NT2/D1 (cell line): ENCODE measurements at regions not wholly inside any gene's neighbourhood (a gene's known extent, or its start where the extent isn't known, plus 50 kb on each side); places are given as distances from the start of the nearest gene placed in this dataset.

Experiments
- DNase-seq: peaks from one replicate; pipeline ENCODE4 v3.0.0-alpha.2; 2011; ENCODE audit warnings: low read depth, low spot score
- H3K27me3 ChIP-seq: 2 replicates; pipeline ENCODE4 v1.6.0; 2011; ENCODE audit warnings: mild to moderate bottlenecking; ENCODE audit not compliant: insufficient read length, insufficient read depth
- H3K36me3 ChIP-seq: 2 replicates; pipeline ENCODE4 v1.6.1; 2011; ENCODE audit warnings: mild to moderate bottlenecking, low read length, mixed read lengths; ENCODE audit not compliant: insufficient read depth, insufficient read length
- H3K4me1 ChIP-seq: 2 replicates; pipeline ENCODE4 v1.5.1; 2011; ENCODE audit not compliant: insufficient read depth, insufficient read length
- H3K4me3 ChIP-seq: 2 replicates; pipeline ENCODE4 v1.5.1; 2011; ENCODE audit warnings: low read depth; ENCODE audit not compliant: insufficient read length
- H3K9ac ChIP-seq: 2 replicates; pipeline ENCODE4 v1.6.0; 2011; ENCODE audit warnings: low read depth; ENCODE audit not compliant: insufficient read length
- H3K9me3 ChIP-seq: 2 replicates; pipeline ENCODE4 v1.5.1; 2011; ENCODE audit warnings: mild to moderate bottlenecking, low read length; ENCODE audit not compliant: insufficient read depth
- SUZ12 ChIP-seq: IDR thresholded peaks from 2 replicates; pipeline ENCODE4 v1.6.1; 2011; ENCODE audit not compliant: insufficient read length, insufficient read depth; ENCODE audit errors: extremely low read depth
- YY1 ChIP-seq: IDR thresholded peaks from 2 replicates; pipeline ENCODE4 v1.6.1; 2011; ENCODE audit not compliant: insufficient read length, insufficient read depth
- ZNF274 ChIP-seq: IDR thresholded peaks from 2 replicates; pipeline ENCODE4 v1.6.1; 2011; ENCODE audit warnings: mild to moderate bottlenecking, low read depth, low read length

DNA sequence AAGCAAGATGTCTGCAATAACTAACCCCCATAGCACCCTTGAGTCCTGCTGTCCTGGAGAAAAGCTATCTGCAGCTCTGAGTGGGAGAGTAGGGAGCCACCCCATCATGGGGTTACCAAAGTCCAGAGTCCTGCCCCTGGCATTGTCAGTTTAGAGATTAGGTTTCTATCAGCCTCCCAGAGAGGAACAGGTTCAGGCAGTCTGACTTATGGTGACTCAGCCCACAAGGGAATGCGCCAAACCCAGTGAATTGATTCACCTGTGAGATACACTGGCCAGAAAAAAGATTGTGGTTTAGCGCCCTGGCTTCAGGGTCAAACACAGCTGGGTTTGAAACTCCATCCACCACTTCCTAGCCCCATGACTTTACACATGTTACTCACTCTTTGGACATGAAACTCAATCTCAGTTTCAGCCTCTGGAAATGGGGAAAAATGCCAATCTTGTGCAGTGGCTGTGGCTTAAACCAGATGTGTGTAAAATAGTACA is 263.6 kb upstream of the HES1 start:
- Histone ChIP-seq H3K27me3 (peaks cover 36% of the 10 kb centered on the region), H3K36me3 (no peaks in the 10 kb centered on the region), H3K4me3 (no peak overlapping the region), H3K4me1 (peaks cover 19% of the 10 kb centered on the region), H3K9me3 (no peaks in the 10 kb centered on the region), H3K9ac (no peak overlapping the region)
- no peak for DNase-seq
- no peak for TF ChIP-seq SUZ12
- no peak for TF ChIP-seq ZNF274
- TF ChIP-seq YY1: no peak

DNA sequence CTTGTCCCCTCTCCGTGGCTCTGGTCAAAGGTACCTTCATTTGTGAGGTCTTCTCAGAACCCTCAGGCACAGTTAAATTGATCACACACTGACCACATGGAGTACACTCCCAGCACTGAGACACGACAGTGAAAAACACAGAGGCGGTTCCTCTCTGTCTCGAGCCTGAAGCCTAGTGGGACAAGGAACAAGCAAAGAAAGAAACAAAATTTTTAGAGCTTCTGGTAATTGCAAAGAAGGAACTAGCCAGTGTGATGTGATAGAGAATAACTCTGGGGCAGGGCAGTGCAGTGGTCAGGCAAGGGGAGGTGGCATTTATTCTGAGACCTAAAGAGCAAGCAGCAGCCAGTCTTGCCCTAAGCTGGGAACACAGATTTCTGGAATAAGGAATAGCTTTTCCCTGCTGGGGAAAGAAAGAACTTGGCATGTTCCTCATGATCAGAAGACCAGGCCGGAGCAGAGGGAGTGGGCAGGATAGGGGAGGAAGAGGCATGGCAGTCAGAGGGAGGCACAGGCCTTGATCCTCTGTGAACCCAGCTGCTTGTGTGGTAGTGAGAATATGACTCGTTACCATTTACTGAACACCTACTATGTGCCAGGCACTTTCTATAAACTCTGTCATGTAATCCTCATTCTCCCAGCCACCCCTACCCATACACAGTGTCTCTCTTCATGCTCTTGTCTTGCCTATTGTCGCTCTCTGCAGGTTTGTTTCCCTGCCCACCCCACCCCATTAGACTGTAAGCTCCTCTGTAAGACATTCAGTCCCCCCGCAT is 262.3 kb upstream of the HES1 start:
- Histone ChIP-seq H3K4me3 (no peak overlapping the region), H3K36me3 (no peaks in the 10 kb centered on the region), H3K9ac (no peak overlapping the region), H3K9me3 (no peaks in the 10 kb centered on the region), H3K27me3 (peaks cover 23% of the 10 kb centered on the region), H3K4me1 (peaks cover 19% of the 10 kb centered on the region)
- TF ChIP-seq YY1 (no peak), SUZ12 (no peak), ZNF274 (no peak)
- no peak for DNase-seq

DNA sequence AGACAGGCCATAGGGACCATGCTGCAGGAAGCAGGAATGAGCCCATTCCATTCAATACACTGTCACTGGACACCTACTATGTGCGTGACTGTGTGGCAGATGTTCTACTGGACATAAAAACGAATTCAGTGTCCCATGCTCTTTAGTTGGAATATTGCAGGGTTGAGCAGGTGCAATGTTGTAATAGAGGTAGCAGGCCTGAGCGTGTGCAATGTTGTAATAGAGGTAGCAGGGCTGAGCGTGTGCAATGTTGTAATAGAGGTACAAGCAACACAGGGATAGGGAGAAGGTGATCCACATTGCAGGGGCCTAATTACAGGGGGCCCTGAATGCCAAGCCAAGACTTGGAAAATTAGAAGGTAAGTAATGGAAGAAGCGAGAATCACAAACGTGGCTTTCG is 261.4 kb upstream of the HES1 start:
- DNase-seq: no peak
- TF ChIP-seq ZNF274: no peak
- TF ChIP-seq SUZ12: no peak
- TF ChIP-seq YY1: no peak
- Histone ChIP-seq H3K27me3 (peaks cover 14% of the 10 kb centered on the region), H3K9me3 (no peaks in the 10 kb centered on the region), H3K4me3 (no peak overlapping the region), H3K4me1 (peaks cover 16% of the 10 kb centered on the region), H3K9ac (no peak overlapping the region), H3K36me3 (no peaks in the 10 kb centered on the region)

DNA sequence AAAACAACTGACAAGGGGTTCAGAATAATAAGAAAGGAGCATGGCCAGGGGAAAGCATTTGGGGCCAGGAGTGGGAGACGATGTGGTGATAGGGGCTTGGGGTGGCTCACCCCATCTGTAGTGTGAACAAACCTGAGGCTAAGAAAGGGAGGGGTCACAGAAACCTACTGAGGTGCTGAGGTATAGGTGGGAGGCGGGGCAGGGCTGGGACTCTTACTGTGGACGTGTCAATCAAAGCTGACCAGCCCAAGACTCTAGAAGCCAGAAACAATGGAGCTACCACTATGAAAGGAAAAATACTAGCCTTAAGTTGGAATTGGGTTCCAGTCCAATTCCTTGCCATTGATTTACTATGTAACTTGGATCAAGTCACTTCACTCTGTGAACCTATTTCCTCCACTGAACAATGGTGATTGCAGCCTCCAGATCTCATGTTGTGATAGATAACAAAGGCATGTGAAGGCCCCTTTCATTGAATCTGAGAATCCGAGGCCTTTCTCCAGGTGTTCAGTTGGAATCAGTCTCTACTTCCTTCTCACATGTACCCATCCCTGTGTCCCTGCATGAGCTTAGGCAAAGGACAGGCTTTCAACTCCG is 260.9 kb upstream of the HES1 start:
- DNase-seq: no peak
- H3K4me3 ChIP-seq: no peak overlapping the region
- peaks cover 11% of the 10 kb centered on the region for H3K27me3 ChIP-seq
- no peaks in the 10 kb centered on the region for H3K36me3 ChIP-seq
- H3K4me1 ChIP-seq: peaks cover 17% of the 10 kb centered on the region
- no peaks in the 10 kb centered on the region for H3K9me3 ChIP-seq
- no peak overlapping the region for H3K9ac ChIP-seq
- TF ChIP-seq ZNF274 (no peak), YY1 (no peak), SUZ12 (no peak)

DNA sequence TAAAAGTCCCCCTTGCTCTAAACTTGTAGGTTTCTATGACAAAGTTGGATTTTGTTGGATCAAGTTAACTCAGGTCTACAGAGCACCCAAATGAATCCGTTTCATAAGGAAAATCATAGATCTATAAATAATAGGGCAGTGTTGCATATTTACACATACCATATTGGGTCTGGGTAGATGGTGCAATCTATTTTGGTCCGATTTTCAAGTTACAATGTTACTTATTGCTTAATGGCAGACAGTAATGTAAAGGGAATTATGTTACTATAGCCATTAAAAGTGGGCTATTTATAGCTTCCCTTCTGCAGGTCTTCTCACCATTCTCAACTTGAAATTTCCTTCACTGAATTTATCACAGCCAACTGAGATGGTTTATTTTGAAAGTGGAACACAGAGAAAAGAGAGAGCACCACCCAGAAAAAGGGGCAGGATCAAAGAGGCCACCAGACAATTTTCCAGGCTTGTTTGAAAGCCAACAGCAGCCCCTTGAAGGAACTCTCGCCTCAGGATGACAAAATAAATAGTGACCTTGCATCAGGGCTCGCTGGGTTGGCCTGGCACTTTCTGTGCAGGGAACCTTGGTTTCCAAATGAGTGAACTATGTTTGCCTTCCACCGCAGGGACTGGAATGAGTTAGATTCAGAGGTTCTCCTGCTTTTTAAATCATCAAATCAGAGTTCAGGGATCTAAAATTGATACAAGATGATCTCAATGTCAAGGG is 260.2 kb upstream of the HES1 start:
- Histone ChIP-seq H3K4me3 (no peak overlapping the region), H3K27me3 (peaks cover 7% of the 10 kb centered on the region), H3K36me3 (no peaks in the 10 kb centered on the region), H3K9ac (no peak overlapping the region), H3K9me3 (no peaks in the 10 kb centered on the region), H3K4me1 (peaks cover 13% of the 10 kb centered on the region)
- TF ChIP-seq SUZ12 (no peak), YY1 (no peak), ZNF274 (no peak)
- no peak for DNase-seq

DNA sequence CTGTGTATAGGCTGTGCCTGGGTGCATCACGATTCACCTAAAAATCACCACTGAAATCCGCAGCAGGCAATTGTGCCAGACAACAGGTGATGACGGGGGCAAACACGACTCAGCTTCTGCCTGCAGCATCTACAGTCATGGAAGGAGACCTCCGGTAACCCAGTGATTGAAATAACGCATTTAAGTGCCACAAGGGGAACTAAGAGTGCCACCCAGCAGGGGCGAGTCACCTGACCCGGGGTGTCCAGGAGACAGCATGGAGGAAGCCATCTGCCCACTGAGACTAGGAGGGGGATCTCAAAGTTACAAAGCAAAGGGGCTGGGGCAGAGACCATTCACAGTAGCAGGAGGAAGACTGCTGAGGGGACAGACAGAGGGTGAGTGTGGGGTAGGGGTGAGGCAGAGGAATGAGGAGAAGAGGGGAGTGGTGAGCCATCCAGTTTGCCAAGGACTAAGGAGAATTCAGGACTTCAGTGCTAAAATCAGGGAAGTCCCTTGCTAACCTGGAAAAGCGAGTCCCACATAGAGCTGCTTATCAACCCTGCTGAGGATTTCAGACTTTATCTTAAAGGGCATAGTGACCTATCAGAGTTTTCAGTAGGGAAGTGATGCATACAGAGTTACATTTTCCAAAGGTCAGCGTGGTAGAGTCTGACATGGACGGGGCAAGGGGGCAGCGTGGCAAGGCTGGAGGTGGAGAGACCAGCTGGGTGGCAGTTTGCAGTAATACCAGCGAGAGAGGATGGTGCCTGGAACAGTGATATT is 256.7 kb upstream of the HES1 start:
- no peak overlapping the region for H3K4me3 ChIP-seq
- no peaks in the 10 kb centered on the region for H3K9me3 ChIP-seq
- peaks cover 7% of the 10 kb centered on the region for H3K4me1 ChIP-seq
- TF ChIP-seq ZNF274: no peak
- no peak for TF ChIP-seq YY1
- TF ChIP-seq SUZ12: no peak
- H3K9ac ChIP-seq: no peak overlapping the region
- no peak for DNase-seq
- peaks cover 6% of the 10 kb centered on the region for H3K27me3 ChIP-seq
- no peaks in the 10 kb centered on the region for H3K36me3 ChIP-seq
